ENCODE measurements at regions not wholly inside any gene's neighbourhood (a gene's known extent, or its start where the extent isn't known, plus 50 kb on each side); places are given as distances from the start of the nearest gene placed in this dataset.

DNA sequence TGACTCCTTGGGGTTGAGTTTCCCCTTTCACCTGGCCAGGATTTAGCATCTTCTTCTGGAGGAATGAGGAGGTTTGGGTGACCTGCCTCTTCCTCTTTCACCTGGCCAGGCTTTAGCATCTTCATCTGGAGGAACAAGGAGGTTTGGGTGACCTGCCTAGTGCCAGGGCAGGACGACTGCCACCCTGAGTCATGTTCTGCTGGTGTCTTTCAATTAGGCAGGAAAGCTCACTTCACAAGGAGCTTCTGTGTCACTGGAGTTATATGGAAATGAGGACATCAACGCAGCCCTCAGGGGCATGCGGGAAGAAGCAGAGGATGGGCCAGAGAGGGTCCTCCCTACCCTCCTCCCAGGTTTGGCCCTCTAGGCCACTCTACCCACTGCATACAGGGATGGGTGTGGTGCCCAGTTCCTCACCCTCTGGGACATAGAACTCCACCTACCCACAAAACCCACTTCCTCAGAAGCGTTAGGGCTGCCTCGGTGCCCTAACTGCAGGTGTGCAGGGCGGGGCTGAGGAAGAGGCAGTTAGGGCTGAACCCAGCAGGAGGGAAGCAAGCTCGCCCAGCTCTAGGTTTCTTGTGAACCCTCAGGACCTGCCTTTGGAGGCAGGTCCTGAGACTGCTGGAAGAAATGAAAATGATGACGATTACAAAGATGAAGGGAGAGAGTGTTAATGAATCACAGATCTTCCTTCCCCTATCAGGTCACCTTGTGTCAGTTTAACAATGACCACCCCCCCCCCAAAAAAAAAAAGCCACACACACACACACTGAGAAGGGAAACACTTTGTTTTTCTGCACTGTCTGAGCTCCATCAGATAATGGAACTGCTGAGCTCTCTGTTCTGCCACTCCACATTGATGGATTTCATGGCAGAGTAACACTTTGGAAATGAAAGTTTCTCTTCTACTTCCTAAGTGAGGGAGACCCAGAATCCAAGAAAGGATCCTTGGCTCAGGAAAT is 71.0 kb downstream of the ARL4C start:
- peaks cover 0 to 9% (median 0%) of the 10 kb centered on the region in 3 donors for H3K4me1 ChIP-seq
- no peak overlapping the region for H3K4me3 ChIP-seq
- WGBS, 2 donors (ENCODE audit: low coverage in 1 of 2), result 57 to 69% methylated on average over 1 to 2 of the region's 8 CpGs
- H3K36me3 ChIP-seq, result no peaks in the 10 kb centered on the region
- no peaks in the 10 kb centered on the region for H3K9me3 ChIP-seq
- H3K27ac ChIP-seq, result no peak overlapping the region
- ATAC-seq, result peak; percentile 47
- TF ChIP-seq EP300 (IDR thresholded peaks at IDR 0.05), result no peak
- TF ChIP-seq, protein P1, sequence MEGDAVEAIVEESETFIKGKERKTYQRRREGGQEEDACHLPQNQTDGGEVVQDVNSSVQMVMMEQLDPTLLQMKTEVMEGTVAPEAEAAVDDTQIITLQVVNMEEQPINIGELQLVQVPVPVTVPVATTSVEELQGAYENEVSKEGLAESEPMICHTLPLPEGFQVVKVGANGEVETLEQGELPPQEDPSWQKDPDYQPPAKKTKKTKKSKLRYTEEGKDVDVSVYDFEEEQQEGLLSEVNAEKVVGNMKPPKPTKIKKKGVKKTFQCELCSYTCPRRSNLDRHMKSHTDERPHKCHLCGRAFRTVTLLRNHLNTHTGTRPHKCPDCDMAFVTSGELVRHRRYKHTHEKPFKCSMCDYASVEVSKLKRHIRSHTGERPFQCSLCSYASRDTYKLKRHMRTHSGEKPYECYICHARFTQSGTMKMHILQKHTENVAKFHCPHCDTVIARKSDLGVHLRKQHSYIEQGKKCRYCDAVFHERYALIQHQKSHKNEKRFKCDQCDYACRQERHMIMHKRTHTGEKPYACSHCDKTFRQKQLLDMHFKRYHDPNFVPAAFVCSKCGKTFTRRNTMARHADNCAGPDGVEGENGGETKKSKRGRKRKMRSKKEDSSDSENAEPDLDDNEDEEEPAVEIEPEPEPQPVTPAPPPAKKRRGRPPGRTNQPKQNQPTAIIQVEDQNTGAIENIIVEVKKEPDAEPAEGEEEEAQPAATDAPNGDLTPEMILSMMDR (IDR thresholded peaks at IDR 0.05), result no peak
- TF ChIP-seq POLR2AphosphoS5 (IDR thresholded peaks at IDR 0.05), result no peak
- no peak for TF ChIP-seq POLR2A (IDR thresholded peaks at IDR 0.05)
- H3K27me3 ChIP-seq, result no peaks in the 10 kb centered on the region

DNA sequence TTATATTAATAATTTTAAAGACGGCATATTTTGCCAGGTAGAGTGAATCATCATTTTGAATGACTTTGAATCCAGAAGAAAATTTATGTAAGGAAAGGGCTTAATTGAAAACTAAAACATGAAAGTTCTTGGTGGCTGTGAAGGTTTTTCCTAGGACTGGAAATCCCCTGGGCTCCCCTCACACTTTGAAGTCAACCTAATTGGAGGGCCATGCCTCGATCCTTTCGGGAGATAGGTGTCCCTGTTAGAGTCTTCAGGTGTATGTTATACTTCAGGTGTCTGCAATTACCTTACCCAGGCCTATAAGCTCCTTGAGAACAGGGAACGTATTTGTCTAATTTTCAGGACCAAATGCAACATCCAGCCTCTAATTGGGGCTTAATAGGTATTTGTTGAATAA is 73.0 kb downstream of the ARL4C start:
- Histone ChIP-seq H3K27me3 (no peaks in the 10 kb centered on the region), H3K36me3 (no peaks in the 10 kb centered on the region), H3K4me3 (no peak overlapping the region), H3K27ac (no peak overlapping the region), H3K4me1 (peaks cover 0 to 9% (median 0%) of the 10 kb centered on the region in 3 donors), H3K9me3 (no peaks in the 10 kb centered on the region)
- TF ChIP-seq POLR2A (IDR thresholded peaks at IDR 0.05), result no peak
- no peak for TF ChIP-seq POLR2AphosphoS5 (IDR thresholded peaks at IDR 0.05)
- no peak for TF ChIP-seq EP300 (IDR thresholded peaks at IDR 0.05)
- TF ChIP-seq, protein P1 (IDR thresholded peaks at IDR 0.05), result no peak
- ATAC-seq, result no peak
- 39 to 45% methylated on average over 3 to 4 of the region's 4 CpGs for WGBS, 2 donors (ENCODE audit: low coverage in 1 of 2)

DNA sequence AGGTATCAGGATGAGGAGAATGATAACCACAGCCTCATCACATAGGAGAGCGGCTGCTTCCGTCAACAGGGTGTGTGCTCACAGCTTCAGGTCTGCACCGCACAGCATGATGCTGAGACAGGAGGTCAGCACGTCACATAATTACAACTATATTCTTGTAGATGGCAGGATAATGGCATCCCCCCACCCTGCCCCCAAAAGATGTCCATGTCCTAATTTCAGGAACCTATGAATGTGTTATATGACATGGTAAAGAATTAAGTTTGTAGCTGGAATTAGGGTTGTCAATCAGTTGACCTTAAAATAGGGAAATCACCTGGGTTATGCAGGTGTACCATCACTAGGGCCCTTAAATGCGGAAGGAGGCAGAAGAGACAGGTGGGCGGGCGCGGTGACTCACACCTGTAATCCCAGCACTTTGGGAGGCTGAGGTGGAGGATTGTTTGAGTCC is 73.9 kb downstream of the ARL4C start:
- TF ChIP-seq POLR2A (IDR thresholded peaks at IDR 0.05) (no peak), POLR2AphosphoS5 (IDR thresholded peaks at IDR 0.05) (no peak), EP300 (IDR thresholded peaks at IDR 0.05) (no peak)
- TF ChIP-seq, protein P1 (IDR thresholded peaks at IDR 0.05), result no peak
- H3K27ac ChIP-seq, result no peak overlapping the region

DNA sequence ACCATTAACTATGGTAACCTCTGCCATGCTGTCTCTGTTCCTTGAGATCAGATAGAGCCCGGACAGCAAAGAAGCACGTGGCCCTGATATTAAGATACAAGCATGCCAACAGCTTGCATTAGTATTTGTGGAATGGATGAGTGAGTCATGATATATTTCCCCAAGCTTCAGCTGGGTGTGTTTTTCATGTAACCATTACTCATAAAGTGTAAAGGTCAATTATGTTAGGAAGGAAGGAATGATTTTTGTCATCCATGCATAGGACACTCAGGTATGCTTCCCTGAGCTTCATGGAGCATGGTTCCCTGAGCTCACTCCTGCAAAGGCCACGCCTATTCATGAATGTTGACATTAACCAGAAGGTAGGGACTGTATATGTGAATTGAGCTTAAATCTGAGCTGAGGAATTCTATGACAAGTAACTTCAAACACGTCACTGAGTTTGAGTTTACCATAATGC is 74.6 kb downstream of the ARL4C start:
- no peaks in the 10 kb centered on the region for H3K27me3 ChIP-seq
- H3K4me1 ChIP-seq, result peaks cover 0 to 9% (median 0%) of the 10 kb centered on the region in 3 donors
- TF ChIP-seq POLR2A (IDR thresholded peaks at IDR 0.05) (no peak), POLR2AphosphoS5 (IDR thresholded peaks at IDR 0.05) (peak; percentile 59)
- H3K9me3 ChIP-seq, result no peaks in the 10 kb centered on the region
- WGBS, 2 donors (ENCODE audit: low coverage in 1 of 2), result 29 to 50% methylated on average over 4 of the region's 4 CpGs
- no peaks in the 10 kb centered on the region for H3K36me3 ChIP-seq
- peak; percentile 71 for ATAC-seq
- no peak overlapping the region for H3K4me3 ChIP-seq
- H3K27ac ChIP-seq, result no peak overlapping the region

More for the DNA sequence above, 73.9 kb downstream of the ARL4C start:
- no peak for ATAC-seq
- no peaks in the 10 kb centered on the region for H3K27me3 ChIP-seq
- H3K4me3 ChIP-seq, result no peak overlapping the region
- no peaks in the 10 kb centered on the region for H3K36me3 ChIP-seq
- 70 to 90% methylated on average over 3 to 7 of the region's 8 CpGs for WGBS, 2 donors (ENCODE audit: low coverage in 1 of 2)
- no peaks in the 10 kb centered on the region for H3K9me3 ChIP-seq
- H3K4me1 ChIP-seq, result peaks cover 0 to 9% (median 0%) of the 10 kb centered on the region in 3 donors

DNA sequence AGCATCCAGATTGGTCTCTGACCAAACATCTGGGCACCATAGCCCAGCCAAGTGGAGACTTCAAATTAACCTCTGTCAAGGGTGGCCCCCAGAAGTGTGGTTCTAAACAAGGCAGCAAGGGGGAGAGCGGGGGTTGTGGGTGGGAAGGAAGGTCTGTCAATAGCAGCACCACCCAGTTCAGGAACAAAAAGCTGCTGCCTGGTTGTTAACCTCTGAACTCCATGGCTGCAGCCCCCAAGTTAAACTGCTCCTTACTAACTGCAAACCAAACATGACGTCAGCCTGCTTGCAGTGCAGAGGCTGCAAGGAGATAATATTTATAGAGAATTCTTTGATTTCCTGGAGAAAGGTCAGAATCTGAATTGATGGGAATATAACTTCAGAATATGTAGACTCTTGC is 76.5 kb downstream of the ARL4C start:
- TF ChIP-seq EP300 (IDR thresholded peaks at IDR 0.05) (no peak), POLR2A (IDR thresholded peaks at IDR 0.05) (no peak)
- no peak for ATAC-seq
- H3K4me3 ChIP-seq, result no peak overlapping the region
- H3K36me3 ChIP-seq, result no peaks in the 10 kb centered on the region
- WGBS, 2 donors (ENCODE audit: low coverage in 1 of 2), result 22 to 78% methylated on average over 1 to 2 of the region's 2 CpGs
- no peaks in the 10 kb centered on the region for H3K9me3 ChIP-seq
- H3K27me3 ChIP-seq, result no peaks in the 10 kb centered on the region
- peaks cover 0 to 8% (median 0%) of the 10 kb centered on the region in 3 donors for H3K4me1 ChIP-seq
- H3K27ac ChIP-seq, result no peak overlapping the region

Measured in gastroesophageal sphincter (tissue), 4 donors.